HK-2 (cell line): ENCODE measurements at regions not wholly inside any gene's neighbourhood (a gene's known extent, or its start where the extent isn't known, plus 50 kb on each side); places are given as distances from the start of the nearest gene placed in this dataset.
"Not testable (repeated sequence)": the region's sequence is repeated elsewhere in the genome, so short reads cannot be mapped to it uniquely, and the experiment has no call there.

Experiments used
- DNase-seq: peaks from one replicate; pipeline ENCODE4 v3.0.0-alpha.2; 2018; ENCODE audit not compliant: unreplicated experiment

DNA sequence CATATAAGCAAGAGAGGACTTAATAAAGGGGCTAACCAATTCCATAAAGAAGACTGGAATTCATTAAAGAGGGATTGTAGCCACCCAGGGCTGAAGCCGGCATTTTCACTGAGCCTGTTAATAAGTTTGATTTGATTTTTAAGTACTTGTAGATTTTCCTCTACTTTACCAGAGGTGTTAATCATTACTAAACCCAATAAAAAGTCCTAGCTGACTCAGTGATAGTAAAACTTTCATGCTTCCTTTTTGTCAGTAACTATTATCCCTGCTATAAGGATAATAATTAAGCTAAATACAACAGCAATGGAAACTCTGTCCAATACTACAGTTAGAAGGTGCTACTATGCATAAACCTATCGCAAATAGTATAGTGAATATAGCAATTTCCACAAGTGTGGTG, 260.2 kb downstream of the CEMIP2 start:
- not testable (repeated sequence) for DNase-seq

DNA sequence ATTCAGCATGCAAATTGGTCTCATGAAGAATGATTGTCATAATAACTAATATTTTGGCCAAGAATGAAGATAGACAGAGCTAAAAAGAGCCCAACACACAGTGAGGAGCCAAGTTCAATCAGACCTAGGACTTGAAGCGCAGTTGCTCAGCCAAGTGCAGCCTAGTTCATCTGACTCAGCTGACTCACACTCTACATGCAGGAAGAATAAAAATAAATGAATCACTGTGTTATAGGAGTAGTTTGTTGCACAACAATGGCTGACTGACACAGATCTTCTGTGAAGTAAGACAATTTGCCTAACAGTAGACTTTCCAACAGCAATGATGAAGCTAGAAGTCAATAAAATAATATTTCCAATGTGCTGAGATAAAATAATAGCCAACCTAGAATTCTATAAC, 261.5 kb downstream of the CEMIP2 start:
- DNase-seq, result peak; percentile 5

DNA sequence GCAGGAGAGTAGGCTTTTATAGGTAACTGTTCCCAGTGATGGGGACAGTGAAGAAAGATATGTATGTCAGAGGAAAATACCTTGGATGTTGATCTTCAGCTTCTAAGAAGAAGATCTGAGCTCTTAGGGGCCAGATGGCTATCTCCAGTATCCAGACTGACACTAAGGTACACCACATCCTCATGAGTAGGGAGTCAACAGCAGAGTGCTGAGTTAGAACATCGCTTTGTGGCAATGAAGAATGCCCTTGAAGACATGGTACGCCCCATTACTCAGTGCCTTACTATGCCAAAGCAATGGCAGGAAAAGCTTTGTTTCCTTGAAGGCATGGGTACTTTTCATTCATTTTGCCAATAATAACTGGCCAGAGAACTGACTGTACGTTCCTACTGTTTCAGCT, 263.7 kb downstream of the CEMIP2 start:
- no peak for DNase-seq

DNA sequence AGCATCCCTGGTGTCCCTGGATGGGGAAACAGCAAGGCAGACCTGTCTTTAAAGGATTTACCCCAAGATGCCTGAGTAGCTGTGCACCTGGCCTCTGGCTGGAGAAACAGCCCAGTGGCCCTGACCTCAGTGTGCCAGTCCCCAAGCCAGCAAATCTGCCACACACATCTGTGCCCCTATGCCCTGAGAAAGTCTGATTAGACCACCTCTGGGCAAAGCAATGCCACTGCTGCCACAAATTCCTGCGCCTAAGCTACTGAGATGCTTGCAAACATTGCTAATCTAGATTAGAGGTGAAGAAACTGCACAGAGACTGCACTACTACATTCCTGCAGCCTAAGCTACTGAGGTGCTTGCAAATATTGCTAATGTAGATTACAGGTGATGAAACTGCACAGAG, 269.6 kb downstream of the CEMIP2 start:
- DNase-seq, result no peak

DNA sequence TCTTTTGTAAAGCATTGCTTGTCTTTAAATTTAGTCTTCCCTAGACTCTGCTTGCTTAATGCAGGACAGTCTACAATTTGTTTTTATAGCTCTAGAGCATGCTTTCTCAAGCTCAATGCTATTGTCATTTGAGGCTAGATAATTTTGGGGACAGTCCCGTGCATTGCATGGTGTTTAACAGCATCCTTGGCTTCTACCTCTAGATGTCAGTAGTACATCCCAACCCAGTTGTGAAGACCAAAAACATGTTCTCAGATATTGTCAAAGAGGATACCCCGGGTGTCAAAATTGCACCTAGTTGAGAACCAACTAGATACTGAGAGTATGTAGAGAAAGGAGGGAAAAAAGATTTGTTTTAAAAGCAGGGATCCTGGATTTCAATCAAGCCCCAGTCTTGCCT, 277.5 kb downstream of the CEMIP2 start:
- DNase-seq, result no peak

DNA sequence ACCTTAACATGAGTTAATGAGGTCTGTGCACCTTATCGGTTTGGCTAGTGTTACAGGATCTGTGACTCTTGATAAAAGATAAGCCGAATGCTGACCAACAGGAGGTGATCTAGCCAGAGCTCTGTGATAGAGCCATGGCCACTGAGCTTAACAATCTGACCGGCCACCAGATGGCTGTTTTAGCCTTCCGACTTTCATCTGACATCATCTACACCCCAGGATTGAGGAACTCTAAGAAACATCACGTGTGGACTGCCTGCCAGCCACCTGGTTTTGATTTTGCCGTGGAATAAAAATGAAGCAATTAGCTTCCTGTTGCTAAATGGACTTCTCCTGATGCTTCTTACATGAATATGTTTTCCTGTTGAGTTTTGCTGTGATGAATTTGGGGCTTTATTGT, 281.3 kb downstream of the CEMIP2 start:
- no peak for DNase-seq

DNA sequence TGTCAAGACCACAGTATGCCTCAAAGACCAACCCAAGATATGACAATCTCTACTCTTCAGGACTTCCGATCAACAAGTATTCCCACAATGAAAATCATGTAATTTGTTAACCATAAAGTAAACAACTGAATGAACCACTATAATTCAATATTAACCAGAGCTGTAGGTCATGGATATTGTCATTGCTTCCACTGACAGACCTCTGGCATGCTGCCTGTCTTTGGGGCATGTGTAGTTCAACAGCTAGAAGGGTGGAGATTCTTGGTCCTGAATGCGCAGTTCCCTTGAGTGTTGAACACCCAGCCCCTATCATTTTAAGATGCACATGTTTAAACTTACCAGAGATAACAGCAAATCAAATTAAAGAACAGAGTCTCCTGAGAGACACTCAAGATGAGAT, 283.0 kb downstream of the CEMIP2 start:
- no peak for DNase-seq

DNA sequence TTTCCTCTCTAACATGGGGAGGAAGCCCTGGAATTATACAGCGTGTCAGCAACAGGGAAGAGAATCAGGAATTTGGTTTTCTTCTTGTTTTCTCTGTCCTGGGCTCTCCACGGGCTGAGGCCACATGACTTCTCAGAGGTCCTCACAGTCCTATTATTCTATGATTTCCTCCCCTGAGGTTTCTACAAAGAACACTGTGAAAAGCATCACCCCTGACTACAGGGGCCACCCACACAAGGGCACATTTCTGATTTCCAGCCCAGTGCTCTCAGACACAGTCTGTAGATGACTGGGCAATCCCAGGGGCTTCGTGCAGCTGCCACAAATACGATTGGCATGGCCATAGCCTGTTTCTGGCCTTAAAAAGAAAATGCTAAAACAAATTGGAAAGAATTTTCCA, 284.9 kb downstream of the CEMIP2 start:
- DNase-seq, result no peak

DNA sequence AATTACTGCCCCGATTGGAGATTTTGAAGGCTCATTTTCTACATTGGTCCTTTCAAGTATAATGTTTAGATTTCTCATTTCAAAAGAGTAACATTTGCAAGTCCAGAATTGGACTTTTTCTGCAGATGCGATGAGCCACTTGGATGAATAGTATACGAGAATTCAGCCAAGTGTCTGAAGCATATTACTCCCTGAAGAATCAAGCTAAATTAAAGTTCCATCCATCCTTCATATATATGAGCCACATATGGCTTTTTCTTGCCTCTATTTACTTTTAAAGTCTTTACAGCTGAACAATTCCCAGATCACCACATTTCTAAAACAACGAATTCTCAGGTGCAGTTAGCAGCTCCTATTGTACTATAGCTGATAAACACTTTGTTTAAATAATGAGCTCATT, 288.7 kb downstream of the CEMIP2 start:
- no peak for DNase-seq

DNA sequence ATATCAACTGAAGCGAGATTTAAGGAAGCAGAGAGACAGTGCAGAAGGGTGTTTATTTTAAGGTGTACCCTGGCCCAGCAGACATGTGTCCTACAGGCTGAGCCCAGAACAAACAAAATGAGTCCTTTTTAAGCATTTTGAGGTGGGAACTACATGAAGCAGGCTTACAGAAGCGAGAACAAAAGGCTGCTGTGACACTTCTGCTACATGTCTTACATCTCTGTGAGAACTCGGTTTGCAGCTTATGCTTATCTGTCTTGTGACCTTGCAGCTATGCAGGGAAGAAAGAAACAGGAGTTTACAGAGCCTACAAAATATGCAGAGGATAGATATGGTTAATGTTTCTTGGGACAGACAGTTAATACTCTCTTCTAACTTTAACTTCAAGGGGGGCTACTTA, 295.9 kb downstream of the CEMIP2 start:
- DNase-seq, result no peak

DNA sequence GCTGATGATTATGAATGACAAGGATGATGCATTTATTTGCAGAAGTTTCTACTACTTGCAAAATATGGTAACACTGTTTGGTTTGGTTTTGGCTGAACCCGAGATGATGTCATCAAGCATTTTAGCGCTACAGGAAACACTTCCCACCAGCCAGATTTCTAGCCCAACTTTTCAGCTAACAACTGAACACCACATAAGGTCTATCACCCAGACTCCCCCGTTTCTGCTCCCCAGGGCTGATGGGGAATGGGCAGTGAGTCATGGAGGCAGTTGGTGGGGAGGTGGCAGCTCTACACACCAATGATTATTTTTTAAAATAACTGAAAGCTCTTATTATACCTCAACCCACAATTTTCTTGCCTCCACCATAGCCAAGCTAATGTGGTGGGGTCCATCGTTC, 302.9 kb downstream of the CEMIP2 start:
- DNase-seq, result no peak

DNA sequence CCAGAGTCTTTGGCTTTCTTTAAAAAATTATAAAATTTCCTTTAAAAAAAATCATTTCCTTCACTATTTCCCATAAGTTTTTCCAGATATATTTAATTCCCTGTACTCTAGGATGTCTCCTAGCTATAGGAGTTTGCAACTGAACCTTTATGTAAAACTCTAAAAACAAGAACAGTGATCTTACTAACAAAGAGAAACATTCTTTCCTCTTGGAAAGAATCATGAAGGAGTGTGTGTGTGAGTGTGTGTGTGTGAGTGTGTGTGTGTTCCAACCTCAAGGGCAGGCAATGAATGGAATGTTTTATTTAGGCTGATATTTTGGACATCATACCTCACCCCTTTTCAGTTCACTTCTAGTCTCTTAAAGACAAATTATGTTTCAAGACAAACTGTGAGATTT, 309.2 kb downstream of the CEMIP2 start:
- no peak for DNase-seq

DNA sequence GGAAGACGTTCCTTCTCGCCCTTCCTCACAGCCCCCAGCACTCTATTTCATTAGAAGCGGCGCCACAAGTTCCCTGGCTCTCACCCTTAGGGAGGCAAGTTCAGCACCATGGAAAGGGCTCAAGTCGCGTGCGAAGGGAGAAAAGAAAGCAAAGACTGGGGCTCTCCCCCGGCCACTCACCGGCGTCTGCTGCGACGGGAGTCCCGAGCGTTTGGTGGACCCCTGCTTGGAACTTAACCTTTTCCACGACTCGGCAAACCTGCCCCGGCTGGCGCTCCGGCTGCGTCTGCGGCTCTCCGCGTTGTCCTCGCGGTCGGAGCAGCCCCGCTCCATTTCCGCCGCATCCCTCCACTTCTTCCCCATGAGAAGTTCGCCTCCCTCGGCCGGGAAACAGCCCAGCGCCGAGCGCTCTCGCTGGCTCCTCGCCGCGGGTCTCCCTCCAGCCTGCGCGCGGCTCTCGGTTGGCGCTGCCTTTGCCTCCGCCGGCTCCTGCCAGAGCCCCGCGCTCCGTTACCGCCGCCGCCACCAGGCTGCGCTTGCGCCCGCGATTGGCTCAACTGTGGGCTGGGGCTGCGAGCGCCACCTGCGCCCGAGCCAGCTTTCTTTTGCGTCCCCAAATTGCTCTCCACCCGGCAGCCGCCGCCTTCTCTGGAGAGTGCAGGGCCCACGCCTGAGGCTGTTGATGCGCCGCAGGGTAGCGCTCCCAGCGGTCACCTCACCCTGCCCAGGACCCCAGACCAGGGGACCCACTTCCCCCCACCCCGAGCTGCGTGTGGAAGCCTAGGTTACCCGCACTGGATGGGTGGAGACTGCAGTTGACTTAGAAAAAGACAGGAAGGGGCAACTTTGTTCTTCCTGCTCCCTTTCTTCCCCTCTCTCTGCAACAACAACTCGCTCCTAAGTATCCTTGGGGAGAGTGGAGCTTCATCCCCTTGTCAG, 321.6 kb downstream of the CEMIP2 start:
- DNase-seq, result peak; percentile 11

DNA sequence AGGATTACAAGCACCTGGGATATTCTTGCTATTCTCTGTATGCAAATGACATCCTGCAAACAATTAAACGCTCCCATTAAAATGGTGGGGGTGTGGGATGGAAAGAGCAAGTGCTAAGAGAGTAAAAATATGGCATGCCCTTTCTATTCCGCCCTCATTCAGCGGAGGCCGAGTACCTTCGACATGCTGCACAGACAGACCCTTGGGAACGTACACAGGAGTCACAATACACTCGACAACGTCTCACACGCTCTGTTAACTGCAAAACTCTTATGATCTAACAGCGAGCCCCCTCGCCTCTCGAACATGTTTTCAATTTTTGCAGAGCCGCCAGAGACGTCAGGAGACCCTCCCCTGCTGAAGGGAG, 322.2 kb downstream of the CEMIP2 start:
- no peak for DNase-seq

DNA sequence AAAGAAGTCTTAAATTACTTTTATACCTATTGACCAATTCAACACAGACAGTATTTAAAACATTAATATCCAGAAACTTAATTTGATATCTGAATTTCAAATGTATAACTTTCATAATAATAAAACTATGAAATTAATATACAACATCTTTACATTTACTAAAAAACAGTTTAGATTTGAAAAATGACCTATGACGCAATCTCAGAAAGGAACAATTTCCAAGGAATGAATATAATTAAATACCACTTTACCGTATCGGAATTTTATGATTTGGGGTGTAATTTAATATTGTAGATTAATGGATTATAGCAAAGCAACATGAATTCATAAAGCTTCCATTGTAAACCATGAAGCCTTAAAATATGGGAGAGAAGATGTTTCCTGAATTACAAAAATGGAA, 321.5 kb upstream of the TRPM3 start:
- no peak for DNase-seq

DNA sequence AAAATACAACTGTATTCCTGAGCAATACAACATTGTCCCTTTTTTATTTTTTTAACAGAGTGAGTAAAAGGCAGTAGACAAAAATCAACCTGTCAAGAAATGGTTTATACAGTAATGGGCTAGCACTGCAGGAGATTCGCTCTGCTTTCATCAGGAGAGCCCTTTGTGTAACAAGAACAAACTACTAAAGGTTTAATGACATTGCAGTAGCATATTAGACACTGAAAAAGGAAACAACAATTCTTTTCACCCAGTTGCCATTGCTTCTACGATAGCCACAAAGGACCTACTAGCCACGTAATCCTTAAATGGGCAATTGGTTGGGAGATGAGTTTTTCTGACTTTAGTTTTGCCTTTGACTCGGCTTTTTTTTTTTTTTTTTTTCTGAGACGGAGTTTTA, 319.8 kb upstream of the TRPM3 start:
- DNase-seq, result no peak

DNA sequence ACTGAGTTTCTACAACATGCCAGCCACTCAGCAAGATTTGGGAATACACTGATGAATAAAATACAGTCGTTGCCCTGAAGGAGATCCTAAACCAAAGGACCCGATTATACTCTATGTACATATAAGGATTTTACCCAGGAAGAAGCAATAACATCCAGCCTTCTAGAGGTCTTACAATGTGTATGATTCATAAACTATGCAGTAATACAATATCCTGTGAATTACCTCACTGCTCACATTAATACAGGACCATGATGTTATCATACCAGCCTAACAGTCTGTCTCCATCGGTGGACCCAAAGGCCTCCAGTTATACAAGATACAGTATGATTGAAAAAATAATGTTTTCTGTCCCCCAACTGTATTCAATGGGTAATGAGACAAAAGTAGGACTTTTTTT, 310.5 kb upstream of the TRPM3 start:
- no peak for DNase-seq

DNA sequence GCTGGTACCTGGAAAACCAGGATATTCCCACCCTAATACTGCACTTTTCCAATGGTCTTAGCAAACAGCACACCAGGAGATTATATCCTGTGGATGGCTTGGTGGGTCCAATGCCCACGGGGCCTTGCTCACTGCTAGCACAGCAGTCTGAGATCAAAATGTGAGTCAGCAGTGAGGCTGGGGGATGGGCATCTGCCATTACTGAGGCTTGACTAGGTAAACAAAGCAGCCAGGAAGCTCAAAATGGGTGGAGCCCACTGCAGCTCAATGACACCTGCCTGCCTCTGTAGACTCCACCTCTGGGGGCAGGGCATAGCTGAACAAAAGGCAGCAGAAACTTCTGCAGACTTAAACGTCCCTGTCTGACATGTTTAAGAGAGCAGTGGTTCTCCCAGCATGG, 285.9 kb upstream of the TRPM3 start:
- not testable (repeated sequence) for DNase-seq

DNA sequence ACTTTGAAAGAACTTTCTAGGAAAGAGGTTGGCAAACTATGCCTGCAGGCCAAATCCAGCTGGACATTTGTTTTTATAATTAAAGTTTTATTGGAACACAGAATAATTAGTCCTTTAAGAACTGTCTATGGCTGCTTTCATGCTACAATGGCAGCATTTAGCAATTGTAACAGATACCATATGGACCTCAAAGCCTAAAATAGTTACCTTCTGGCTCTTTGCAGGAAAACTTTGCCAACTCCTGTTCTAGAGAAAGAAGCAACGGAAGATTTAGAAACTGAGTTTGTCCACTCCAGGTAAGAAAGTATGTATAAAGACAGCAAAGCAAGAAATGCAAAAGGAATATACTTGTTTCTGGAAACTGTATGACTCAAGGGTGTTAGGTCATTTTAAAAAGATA, 281.7 kb upstream of the TRPM3 start:
- DNase-seq, result no peak

DNA sequence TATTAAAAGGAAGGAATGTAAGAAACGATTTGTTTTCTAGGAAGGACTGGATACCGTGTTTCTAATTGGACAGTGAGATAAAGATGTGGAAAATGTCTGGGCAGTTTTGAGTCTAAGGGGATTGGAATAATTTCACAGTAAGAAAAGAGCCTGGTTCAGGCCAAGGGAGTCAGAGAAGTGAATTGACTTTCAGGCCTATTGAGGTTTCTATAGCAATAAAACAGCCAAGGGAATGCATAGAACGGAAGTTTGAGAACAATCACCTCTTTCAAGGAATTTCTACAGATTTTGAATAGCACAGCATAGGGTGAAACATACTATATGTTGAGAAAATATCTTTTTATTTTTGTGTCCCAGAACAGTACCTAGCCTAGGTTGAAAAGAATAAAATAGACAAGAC, 271.6 kb upstream of the TRPM3 start:
- no peak for DNase-seq

DNA sequence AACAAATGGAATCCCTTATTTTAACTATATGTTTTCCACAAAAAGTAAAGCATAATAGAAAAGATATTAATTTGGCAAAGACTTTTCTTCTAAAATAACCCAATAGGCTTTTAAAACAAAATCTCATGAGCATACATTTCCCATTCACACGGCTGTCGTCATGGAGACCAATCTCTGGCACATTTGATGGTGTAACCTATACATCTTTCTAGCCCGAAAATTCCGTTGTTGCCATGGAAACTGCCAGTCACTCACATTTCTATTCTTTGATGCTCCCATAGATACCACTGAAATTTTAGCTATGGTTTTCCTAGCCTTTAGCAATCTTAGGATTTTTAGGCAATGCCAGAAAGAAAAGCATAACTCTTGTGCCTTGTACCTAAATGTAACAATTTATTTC, 262.9 kb upstream of the TRPM3 start:
- no peak for DNase-seq

DNA sequence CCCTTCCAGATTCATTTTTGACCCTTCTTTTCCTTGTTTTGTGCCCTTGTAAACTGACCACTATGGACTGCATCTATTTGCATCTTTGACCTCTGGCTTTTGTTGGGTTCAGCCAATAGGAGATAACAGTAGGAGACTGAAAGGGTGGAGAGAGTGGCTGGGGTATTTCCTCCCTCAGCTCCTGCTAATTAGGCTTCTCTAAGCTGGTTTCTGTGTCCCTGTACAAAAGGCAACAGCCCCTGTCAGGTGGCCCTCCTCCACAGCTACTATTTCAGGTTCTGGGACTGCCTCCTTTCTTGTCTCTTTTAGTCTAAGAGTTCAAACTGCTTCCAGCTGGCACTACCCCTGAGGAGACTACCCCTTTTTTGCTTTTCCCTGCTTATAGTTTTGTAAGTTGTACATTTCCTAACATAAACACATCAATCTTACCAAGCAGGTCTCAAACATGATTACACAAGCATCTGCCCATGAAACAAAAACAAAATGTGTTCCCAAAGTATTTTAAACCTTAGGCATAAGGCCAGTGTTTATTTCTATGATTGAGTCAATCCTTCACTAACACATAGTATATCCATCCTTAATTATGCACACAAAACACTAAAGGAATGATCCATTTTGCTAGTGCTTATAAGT, 262.0 kb upstream of the TRPM3 start:
- DNase-seq, result no peak

DNA sequence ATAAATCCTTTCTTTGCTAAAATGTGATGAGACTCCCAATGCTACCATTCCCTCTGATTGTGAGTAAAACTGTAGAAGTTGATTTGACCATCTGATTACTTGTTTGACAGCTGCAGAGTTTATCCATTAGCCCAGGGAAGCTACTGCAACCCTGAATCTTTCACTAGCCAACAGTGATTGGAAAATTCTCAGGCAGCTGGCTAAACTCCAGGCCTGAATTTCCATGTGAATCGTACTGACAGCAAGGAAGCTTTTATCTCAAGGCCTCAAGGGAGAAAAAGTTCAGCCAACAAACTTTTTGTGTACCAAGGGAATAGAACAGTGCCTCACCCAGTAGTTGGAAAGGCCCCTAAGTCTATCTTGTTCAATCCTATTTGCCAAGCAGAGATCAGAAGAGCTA, 246.7 kb upstream of the TRPM3 start:
- no peak for DNase-seq
